Stimulated activated CD8-positive, alpha-beta memory T cell treated with anti-CD3 and anti-CD28 coated beads, Interleukin-4, amount 100 ng/mL, for 48 hours (primary cell): ENCODE measurements at regions not wholly inside any gene's neighbourhood (a gene's known extent, or its start where the extent isn't known, plus 50 kb on each side); places are given as distances from the start of the nearest gene placed in this dataset.

Experiments
- DNase-seq: peaks from one replicate; pipeline ENCODE4 v3.0.0-alpha.2; 2020

- DNase-seq, result no peak
These were observed 78.5 kb downstream of the RPLP1 start for GRCh38 chr15:69530991-69531664.

GRCh38 chr15:69531665-69532027 lies 79.0 kb downstream of the RPLP1 start:
- no peak for DNase-seq

GRCh38 chr15:69532066-69532465 lies 79.4 kb downstream of the RPLP1 start:
- DNase-seq, result no peak

GRCh38 chr15:69532856-69533255 lies 80.2 kb downstream of the RPLP1 start:
- DNase-seq, result no peak

GRCh38 chr15:69533522-69533921 lies 80.9 kb downstream of the RPLP1 start:
- DNase-seq, result no peak

- DNase-seq, result no peak
These were observed 82.6 kb downstream of the RPLP1 start for GRCh38 chr15:69535101-69535638.

GRCh38 chr15:69535998-69536397 lies 83.4 kb downstream of the RPLP1 start:
- no peak for DNase-seq

- no peak for DNase-seq
These were observed 84.3 kb downstream of the RPLP1 start for GRCh38 chr15:69536726-69537512.

- DNase-seq, result no peak
These were observed 85.3 kb downstream of the RPLP1 start for GRCh38 chr15:69537901-69538300.

GRCh38 chr15:69538379-69538778 lies 85.8 kb downstream of the RPLP1 start:
- no peak for DNase-seq

- DNase-seq, result no peak
These were observed 86.7 kb downstream of the RPLP1 start for GRCh38 chr15:69539345-69539744.

GRCh38 chr15:69540622-69541021 lies 88.0 kb downstream of the RPLP1 start:
- DNase-seq, result no peak

- no peak for DNase-seq
These were observed 89.4 kb downstream of the RPLP1 start for GRCh38 chr15:69542028-69542427.

- no peak for DNase-seq
These were observed 91.2 kb downstream of the RPLP1 start for GRCh38 chr15:69543681-69544364.

- DNase-seq, result no peak
These were observed 91.9 kb downstream of the RPLP1 start for GRCh38 chr15:69544365-69545113.

GRCh38 chr15:69546182-69546581 lies 93.6 kb downstream of the RPLP1 start:
- no peak for DNase-seq

GRCh38 chr15:69548395-69549180 lies 96.0 kb downstream of the RPLP1 start:
- DNase-seq, result no peak

GRCh38 chr15:69551391-69552056 lies 98.9 kb downstream of the RPLP1 start:
- DNase-seq, result no peak

GRCh38 chr15:69552057-69552815 lies 99.6 kb downstream of the RPLP1 start:
- DNase-seq, result no peak

- no peak for DNase-seq
These were observed 101.1 kb downstream of the RPLP1 start for GRCh38 chr15:69553686-69554085.
